Mesenteric fat pad (tissue), 1 donor: ENCODE measurements at regions not wholly inside any gene's neighbourhood (a gene's known extent, or its start where the extent isn't known, plus 50 kb on each side); places are given as distances from the start of the nearest gene placed in this dataset.
"Not testable (repeated sequence)": the region's sequence is repeated elsewhere in the genome, so short reads cannot be mapped to it uniquely, and the experiment has no call there.

Source experiments
- DNase-seq: peaks from one replicate; pipeline ENCODE4 v3.0.0-alpha.2; 2020; ENCODE audit warnings: low spot score
- donor health status: DM: yes; HTN: yes; CAD: no.

GRCh38 chr9:31697956-31698355, 686.5 kb upstream of the ACO1 start:
- no peak for DNase-seq

- no peak for DNase-seq
These were observed 684.6 kb upstream of the ACO1 start for GRCh38 chr9:31699836-31700235.

GRCh38 chr9:31700252-31701045, 684.0 kb upstream of the ACO1 start:
- DNase-seq, result no peak

- DNase-seq, result no peak
These were observed 681.5 kb upstream of the ACO1 start for GRCh38 chr9:31702957-31703356.

DNA sequence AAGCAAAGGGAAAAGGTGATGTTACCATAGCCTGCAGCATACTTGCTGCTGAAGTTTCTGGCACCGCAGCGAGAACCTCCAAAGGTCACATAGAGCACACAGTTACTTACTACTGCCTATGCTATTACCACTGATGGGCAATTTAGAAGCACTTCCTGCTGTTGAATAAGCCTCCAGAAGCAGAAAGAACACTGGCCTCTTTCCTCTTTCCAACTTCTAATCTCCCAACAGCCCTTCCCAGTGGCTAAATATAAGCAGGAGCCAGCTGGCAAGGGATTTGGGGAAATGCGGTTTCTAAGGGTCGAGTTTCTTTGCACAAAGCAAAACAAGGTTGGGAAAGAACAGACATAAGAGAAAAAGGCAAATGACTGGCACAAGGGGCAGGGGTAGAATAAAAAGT, 669.2 kb upstream of the ACO1 start:
- no peak for DNase-seq

DNA sequence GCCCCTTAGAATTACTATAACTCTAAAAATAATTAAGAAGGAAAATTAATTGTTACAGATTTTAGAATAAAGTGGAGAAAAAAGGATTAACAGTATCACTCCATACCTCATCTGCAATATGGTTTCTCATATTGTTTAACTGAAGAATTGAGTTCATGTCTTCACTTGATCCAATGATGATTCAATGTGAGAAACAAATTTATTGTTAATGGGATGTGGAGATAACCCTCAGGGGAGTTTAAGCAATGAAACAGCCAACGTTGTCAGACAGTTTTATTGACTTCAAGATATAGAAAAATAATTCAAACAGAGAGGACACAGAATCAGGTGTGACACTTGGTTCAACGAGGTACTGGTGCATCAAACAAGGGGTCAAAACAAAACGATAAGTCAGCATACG, 665.2 kb upstream of the ACO1 start:
- DNase-seq, result no peak

GRCh38 chr9:31730398-31730797, 654.0 kb upstream of the ACO1 start:
- DNase-seq, result no peak

- DNase-seq, result no peak
These were observed 651.3 kb upstream of the ACO1 start for GRCh38 chr9:31733166-31733565.

GRCh38 chr9:31736581-31737179, 647.8 kb upstream of the ACO1 start:
- DNase-seq, result no peak

- DNase-seq, result no peak
These were observed 643.7 kb upstream of the ACO1 start for GRCh38 chr9:31740705-31741104.

GRCh38 chr9:31744589-31744988, 639.9 kb upstream of the ACO1 start:
- DNase-seq, result no peak

- no peak for DNase-seq
These were observed 639.0 kb upstream of the ACO1 start for GRCh38 chr9:31745468-31745867.

DNA sequence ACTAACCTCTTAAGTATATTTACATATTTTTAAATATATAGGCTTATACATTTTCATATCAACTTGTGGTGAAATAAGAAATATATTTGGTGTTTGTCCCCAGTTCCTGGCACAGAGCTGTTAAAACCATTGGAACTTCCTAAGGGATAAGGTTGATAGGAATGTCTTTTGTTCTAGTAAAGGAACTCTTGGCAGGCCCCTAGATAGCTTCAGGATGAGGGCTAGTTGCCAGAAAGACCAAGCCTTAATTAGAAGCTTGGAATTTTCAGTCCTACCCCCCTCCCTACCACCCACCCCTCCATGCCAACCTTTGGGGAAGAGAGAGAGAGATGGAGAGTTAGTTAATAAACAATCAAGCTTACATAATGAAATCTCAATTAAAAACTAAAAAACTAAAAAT, 638.6 kb upstream of the ACO1 start:
- no peak for DNase-seq

GRCh38 chr9:31753756-31754155, 630.7 kb upstream of the ACO1 start:
- no peak for DNase-seq

GRCh38 chr9:31759703-31760102, 624.7 kb upstream of the ACO1 start:
- no peak for DNase-seq

DNA sequence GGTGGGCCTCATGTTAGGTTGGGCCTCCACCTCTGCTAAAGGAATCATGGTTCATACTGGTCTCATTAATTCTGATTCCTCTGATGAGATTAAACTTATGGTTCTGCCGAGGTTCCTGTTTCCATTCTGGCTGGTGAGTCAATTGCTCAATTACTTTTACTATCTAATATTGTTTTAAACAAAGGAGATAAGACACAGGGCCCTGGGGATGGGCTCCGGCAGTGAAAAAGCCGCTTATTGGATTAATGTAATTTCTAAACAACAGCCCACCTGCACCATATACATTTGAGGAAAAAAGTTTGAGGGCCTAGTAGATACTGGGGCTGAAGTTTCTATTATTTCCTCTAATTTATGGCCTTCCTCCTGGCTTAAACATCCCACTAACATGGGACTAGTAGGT, 610.4 kb upstream of the ACO1 start:
- DNase-seq, result not testable (repeated sequence)

DNA sequence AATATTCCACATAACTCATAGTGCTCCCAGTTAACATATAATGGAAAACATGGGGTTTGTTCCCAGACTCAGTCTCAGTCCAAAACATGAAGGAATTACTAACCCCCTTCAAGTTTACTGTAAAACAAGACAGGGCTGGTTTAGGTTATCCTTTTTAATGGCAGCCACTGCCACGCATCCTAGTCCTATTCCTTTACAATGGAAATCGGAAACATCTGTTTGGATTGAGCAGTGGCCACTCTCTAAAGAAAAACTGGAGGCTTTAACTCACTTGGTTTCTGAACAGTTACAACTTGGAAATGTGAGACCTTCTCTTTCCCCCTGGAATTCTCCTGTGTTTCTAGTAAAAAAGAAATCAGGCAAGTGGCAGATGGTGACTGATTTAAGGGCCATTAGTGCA, 609.9 kb upstream of the ACO1 start:
- no peak for DNase-seq

DNA sequence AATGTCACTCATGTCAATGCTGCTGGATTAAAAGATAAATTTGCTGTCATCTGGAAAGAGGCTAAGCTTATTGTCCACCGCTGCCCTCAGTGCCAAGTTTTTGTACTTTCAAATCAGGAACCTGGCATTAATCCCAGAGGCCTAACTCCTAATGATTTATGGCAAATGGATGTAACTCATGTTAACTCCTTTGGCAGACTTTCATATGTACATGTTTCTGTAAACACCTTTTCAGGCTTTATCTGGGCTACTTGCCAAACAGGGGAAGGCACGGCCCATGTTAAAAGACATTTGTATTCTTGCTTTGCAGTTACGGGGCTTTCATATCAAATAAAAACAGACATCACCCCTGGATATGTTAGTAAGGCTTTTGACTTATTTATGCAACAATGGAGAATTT, 608.0 kb upstream of the ACO1 start:
- no peak for DNase-seq

DNA sequence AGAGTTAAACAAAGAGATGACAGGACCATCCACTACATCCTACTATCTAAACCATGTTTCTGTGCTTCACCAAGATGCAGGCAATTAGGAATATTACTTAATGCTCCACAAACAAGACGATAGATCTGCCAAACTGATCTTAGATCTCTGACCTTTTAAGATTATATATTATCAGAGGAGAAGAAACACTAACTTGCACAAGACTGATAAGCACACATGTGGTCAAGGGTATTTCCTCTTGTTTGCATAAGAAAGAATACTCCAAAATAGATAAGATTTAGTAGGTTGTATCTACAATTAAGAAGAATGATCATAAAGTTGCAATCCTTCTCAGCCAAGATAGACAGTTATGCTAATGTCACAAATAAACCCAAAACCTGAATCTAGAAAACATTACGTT, 601.0 kb upstream of the ACO1 start:
- DNase-seq, result no peak

GRCh38 chr9:31790720-31791119, 593.7 kb upstream of the ACO1 start:
- no peak for DNase-seq

- DNase-seq, result no peak
These were observed 584.4 kb upstream of the ACO1 start for GRCh38 chr9:31799953-31800609.

DNA sequence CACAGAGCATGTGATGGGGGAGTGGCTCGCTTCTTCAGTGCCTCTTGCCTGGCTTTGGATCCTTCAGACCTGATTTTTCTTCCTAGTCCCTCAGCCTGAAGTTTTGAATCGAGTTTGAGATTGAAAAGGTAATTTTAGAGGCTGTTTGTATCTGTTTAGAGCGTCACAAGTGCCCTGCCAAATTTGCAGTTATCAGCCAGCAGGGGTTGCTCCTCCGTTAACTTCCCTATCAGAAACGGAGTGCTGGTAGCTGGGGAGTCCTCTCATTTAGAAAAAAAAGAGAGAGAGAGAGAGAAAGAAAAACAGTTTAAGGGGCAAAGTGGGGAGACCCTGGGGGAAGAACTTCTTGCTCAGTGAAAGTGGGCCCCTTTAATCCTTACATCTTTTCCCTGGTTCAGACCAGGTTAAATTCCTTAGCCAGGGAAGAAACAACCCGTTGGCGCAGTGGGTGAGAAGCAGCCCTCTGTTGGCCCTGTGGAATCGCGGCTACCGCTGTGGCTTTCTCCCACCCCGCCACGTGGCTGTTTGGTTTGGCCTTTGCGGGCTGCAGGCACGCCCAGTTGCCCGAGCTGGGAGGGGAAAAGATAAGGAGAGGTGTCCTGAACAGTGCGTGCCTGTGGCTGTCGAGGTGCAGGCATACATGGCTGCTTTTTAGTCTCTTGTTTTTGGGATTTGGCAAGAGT, 576.7 kb upstream of the ACO1 start:
- DNase-seq, result no peak
